Heart left ventricle (tissue), 13 donors: ENCODE measurements at regions not wholly inside any gene's neighbourhood (a gene's known extent, or its start where the extent isn't known, plus 50 kb on each side); places are given as distances from the start of the nearest gene placed in this dataset.

ENCODE experiments used
- CTCF ChIP-seq, 12 donors: fragments of 200-600 bp; sonication (generic) in 4 of 12; IDR thresholded peaks; one replicate each; pipeline versions ENCODE4 v1.5.0 to v1.8.0; 2018 to 2022; ENCODE audit warnings: antibody characterized with exemption in 12 of 12, mild to moderate bottlenecking in 5 of 12
- POLR2A ChIP-seq, 2 donors: fragments of 450-650 bp; IDR thresholded peaks; one replicate each; pipeline ENCODE4 v1.6.1; 2017; ENCODE audit warnings: antibody characterized with exemption in 2 of 2, mild to moderate bottlenecking in 2 of 2, moderate library complexity in 2 of 2
- donor health status: ischemic (EF 13 %, LVEDD 7.1; RV severe dilation, severe dysfunction).
- donor health status: DM: no; HTN: yes; CAD: no.
- donor health status: DM: no; HTN: no; CAD: no.
- donor health status: ischemic (EF 25% LVEDD 6.9; RV normal size, moderate dysfunction).
- donor health status: ischemic (EF 25% LVEDD 5.7; RV mildly dilated, moderate dysfunction).
- donor health status: ischemic (EF 35%, LVEDD 5.7; RV mildly dilated, moderate dysfunction).
- donor health status: nonischemic (EF 11% LVEDD 7.7; RV severe dilation, severe dysfunction).
- donor health status: DM: yes; HTN: yes; CAD: no.
- donor health status: PGD.
- donor health status: ischemic (EF 29% LVEDD 5.4; RV normal size, mild dysfunction).
- donor health status: nonischemic (EF 23%, LVEDD 6.1; RV moderate dilation, normal function).

GRCh38 chr6:9982215-9982614 lies 432.7 kb downstream of the TFAP2A start:
- no peak for TF ChIP-seq CTCF (IDR thresholded peaks at IDR 0.05)
- no peak for TF ChIP-seq POLR2A (IDR thresholded peaks at IDR 0.05)
